COLO668 (cell line): ENCODE measurements at regions not wholly inside any gene's neighbourhood (a gene's known extent, or its start where the extent isn't known, plus 50 kb on each side); places are given as distances from the start of the nearest gene placed in this dataset.
"Not testable (repeated sequence)": the region's sequence is repeated elsewhere in the genome, so short reads cannot be mapped to it uniquely, and the experiment has no call there.

Experiments
- DNase-seq: peaks from one replicate; lab custom pipeline; 2025; ENCODE audit not compliant: unreplicated experiment; lab: John Stamatoyannopoulos, UW

DNA sequence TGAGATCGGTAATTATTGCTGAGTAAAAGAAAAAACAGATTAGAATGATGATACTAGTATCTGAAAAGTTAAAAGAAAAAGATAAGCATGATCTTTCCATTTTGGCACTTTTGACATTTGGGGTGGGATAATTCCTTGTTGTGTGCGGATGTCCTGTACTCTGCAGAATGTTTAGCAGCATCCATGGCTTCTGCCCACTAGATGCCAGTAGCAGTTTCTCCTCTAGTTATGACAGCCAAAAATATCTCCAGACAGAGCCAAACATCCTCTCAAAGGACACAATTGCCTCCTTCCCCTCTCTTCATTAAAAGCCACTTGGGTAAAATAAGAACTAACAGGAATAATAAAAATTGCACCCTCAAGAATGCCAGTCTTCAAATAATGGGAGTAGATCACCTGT is 468.8 kb upstream of the GRM7 start:
- DNase-seq = no peak

DNA sequence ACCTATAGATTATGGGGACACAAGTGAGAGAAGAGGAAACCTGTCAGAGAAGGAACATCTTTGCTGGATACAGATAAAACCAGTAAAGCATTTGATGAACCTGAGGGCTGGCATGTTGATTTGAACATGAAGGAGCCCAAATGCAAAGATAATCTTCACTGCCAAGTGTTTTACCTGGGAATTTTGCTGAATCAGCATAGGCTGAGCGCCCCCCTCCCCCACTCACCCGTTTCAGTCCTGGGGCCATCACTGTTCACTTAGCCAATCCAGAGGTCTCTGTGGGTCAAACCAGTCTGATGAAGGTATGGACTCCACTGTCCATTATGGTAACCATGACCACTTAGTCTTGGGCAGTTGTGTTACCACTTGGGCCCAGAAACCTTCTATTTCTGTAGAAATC is 466.0 kb upstream of the GRM7 start:
- no peak for DNase-seq

DNA sequence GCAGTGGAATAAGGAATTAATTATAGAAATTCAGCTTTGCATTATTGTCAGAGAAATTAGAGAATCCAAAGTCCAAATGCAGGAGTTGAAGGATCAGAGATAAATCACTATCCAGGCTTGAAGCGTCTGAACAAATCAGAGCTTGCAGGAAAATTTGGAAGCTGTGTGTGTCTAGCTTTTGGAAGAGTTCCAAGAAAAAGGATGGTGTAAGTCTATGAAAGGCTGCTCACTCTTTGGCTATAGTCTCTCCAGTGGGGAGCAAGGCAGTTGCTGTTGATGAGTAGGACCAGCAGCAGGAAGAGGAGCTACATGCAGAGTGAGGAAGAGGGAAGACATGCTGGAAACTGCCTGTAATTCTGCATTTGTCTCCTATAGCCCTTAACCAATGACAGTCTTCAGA is 464.3 kb upstream of the GRM7 start:
- no peak for DNase-seq

DNA sequence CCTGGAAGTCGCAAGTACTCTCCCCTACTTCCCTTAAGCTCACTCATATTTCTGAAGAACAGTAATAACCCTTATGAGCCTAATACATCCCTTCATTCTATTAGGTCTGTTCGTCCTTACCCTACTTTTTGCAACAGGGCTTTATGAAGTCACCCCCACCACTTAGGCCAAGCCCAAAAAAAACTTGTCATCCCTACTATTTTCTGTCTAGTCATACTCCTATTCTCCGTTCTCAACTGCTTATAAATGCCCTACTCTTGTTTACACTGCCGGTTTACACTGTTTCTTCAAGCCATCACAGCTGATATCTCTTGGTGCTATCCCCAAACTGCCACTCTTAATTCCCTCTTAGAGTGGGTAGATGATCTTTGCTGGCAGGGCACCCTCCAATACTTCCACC is 458.2 kb upstream of the GRM7 start:
- DNase-seq = not testable (repeated sequence)

DNA sequence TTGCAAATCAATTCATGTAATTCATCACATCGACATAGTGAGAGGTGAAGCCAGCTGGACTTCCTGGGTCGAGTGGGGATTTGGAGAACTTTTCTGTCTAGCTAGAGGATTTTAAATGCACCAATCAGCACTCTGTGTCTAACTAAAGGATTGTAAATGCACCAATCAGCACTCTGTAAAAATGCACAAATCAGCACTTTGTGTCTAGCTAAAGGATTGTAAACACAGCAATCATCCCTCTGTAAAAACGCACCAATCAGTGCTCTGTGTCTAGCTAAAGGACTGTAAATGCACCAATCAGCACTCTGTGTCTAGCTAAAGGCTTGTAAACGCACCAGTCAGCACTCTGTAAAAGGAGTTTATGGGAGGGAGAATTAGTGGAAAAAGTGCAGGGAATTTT is 454.0 kb upstream of the GRM7 start:
- not testable (repeated sequence) for DNase-seq

DNA sequence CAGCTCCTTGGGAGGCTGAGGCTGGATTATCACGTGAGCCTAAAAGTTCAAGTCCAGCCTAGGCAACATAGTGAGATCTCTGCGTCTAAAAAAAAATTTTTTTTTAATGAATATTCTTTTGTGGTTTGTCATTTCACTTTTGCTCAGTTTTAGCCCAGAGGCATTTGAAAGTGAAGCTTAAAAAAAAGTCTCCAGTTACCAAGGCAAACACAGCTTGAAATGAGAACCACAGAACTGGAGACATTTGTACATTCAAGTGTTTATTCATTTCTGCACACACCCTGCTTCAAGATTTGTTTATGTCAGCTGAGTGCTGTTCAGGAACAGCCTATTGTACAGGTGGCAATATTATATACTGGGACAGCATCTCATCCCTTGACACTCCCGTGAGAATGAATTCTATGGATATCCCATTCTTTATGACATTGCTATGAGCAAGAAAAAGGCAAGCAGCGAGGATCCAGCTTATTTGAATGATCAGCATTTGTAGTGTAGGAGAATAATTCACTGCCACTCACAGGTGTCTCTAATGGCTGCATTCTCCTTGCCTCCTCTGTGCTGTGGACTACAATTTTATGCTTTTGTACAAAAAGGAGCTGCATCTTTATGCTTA is 444.8 kb upstream of the GRM7 start:
- no peak for DNase-seq

DNA sequence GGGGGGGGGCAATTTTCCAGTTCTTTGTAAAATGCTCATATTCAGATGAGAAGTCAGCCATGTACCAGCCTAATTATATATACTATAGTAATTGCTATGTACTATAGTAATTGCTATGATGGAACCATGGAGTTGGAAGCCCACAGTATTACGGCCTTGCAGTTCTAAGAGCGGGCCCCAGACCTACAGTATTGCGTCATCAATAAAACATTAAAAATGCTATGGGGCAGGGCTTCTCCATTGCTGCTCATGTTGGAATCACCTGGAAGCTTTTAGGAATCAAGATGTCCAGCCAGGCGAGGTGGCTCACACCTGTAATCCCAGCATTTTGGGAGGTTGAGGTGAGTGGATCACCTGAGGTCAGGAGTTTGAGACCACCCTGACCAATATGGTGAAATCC is 443.7 kb upstream of the GRM7 start:
- DNase-seq = no peak

DNA sequence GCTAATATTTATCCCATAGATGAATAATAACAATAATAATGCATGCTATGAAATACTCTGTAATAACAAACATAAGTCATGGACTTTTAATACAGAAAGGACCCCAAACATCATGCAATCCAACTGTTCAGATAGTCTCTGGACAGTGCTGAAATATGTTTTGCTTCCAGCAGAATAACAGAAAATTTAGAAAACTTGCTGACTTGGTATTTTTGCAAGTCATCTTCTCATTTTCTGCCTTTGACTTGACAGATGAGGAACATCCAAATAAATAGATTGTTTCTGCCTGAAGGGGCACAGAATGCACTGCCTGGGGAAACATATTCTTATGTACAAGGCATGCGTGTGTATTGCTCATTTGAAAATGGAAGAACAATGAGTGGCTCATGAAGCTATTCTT is 442.4 kb upstream of the GRM7 start:
- no peak for DNase-seq

DNA sequence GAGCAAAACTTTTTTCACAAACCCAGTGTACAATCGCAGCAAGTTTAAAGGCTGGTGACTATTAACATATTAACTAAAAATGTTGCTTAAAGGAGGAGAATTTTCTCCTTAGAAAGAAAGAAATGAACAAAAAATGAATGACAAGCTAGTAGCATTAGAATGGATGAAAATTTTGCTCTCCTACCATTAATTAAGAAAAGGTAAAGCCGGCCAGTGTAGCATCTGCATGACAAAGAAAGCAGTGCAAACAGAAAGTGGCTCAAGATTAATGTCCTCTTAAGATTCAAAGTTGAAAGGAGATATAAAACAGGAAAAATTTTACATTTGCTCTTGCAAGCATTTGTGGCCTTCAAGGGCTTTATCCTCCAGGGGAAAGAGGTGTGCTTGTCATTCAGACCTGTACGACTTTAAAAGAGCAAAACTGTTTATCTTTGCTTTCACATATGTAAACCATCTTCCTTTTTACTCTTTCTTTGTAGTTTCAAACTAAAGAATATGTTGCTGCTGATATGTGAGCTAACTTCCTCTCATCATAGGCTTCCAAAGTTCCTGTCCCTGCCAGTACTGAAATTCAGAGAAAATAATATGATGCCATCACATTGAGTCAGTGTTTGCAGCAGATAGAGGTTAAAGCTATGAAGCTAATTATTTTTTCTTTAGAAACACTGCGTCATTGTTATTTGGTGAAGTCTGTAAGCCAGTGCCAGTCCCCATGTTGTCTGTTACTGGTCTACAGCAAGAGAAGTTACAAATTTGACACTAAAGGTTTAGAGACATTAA is 439.1 kb upstream of the GRM7 start:
- DNase-seq = no peak

DNA sequence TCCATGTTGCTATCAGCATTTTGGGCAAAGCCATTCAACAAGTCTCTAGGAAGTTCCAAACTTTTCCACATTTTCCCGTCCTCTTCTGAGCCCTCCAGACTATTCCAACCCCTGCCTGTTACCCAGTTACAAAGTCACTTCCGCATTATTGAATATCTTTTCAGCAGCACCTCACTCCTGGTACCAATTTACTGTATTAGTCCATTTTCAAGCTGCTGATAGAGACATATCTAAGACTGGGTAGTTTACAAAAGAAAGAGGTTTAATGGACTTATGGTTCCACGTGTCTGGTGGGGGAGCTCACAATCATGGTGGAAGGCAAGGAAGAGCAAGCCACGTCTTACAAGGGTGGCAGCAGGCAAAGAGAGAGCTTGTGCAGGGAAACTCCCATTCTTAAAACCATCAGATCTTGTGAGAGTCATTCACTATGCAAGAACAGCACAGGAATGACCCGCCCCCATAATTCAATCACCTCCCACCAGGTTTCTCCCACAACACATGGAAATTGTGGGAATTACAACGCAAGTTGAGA is 435.6 kb upstream of the GRM7 start:
- DNase-seq = no peak

DNA sequence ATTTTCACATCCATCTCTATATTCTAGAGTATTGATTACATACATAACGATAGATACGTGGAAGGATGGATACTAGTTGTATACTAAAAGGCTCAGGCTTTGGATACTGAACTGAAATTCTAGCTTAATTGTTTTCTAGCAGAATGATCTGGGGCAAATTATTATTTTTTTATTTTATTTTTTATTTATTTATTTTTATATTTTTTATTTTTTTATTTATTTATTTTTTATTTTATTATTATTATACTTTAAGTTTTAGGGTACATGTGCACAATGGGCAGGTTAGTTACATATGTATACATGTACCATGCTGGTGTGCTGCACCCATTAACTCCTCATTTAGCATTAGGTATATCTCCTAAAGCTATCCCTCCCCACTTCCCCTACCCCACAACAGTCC is 432.6 kb upstream of the GRM7 start:
- DNase-seq = not testable (repeated sequence)

DNA sequence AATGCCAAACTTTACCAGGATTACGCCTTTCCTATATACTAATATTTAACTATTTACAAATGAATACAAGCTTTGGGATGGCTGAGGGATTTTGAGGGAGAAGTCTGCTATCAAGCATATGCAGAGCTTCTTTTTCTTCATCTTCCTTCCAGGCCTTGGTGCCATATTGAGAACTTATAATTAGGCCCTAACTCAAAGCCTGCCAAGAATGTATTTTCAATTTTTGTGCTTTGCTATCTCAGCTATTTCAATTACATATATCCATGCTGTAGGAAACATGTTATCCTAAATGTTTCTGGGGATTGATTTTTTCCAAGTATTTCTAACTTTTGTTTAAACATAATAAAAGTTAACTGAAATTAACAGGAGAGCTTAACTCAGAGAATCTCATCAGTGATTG is 425.0 kb upstream of the GRM7 start:
- no peak for DNase-seq

DNA sequence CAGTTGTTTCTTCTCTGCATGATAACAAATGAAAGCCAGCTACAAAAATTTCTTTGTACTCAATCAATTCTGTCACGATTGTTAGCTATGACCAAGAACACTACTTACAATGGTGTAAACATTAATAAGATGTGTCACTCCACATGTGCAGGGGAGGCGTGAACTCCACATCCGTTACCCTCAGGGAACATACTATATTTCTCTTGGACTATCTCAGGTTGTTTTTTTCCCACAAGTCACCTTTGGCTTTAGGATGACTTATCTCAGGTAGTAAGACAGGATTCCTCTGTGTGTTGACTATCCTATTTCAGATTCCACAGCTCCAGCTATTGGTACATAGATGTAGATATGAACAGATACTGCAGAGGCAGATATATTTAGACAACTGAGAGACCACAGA is 423.3 kb upstream of the GRM7 start:
- no peak for DNase-seq

DNA sequence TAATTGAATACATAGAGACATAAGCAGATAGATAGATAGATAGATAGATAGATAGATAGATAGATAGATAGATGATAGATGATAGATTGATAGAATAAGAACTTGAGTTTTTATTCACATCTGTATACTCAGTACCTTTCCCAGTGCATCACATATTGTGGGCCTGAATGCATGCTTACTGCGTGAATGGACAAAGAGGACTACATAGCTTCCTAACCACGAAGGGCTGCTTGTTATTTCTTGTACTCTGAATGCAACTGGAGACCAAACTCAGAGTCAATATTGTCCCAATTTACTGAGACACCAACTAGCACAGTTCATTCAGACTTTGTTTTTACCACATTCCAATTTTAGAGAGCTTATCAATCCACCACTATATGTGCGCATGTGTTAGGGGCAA is 422.9 kb upstream of the GRM7 start:
- no peak for DNase-seq

DNA sequence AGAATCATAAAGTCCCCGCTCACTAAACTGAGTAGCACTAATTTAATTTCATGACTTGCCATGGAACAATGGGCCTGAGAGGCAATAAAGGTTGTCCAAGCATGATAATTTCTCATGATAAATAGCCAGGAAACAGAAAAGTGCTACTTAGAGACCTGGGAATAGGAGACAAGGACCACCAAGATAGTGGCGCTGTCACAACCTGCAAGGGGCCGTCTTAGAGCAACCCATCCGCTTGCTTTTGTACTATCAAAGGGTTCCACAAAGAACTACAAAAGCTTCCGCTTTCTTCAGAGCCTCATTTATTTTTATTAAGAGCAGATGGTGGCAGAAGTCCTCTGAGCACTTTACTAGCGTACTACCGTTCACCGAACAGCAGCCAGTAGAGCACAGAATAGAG is 421.7 kb upstream of the GRM7 start:
- no peak for DNase-seq

DNA sequence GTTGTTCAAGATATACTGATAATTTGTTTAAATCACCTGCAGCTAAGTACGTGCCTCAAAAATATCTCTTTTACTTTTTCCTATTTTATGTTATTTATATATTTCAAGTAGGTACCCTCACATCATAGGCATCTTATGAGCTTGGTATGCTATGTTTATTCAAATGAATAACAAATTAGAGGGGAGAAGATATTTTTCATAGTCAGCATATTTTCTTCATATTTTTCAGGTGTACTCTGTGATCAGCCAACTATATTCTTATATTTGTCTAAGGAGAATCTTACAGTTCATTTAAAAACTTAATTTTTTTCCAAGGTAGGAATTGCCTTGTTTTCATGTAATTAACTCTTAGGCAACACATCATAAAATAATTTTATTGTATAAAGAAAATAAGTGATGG is 421.1 kb upstream of the GRM7 start:
- no peak for DNase-seq

DNA sequence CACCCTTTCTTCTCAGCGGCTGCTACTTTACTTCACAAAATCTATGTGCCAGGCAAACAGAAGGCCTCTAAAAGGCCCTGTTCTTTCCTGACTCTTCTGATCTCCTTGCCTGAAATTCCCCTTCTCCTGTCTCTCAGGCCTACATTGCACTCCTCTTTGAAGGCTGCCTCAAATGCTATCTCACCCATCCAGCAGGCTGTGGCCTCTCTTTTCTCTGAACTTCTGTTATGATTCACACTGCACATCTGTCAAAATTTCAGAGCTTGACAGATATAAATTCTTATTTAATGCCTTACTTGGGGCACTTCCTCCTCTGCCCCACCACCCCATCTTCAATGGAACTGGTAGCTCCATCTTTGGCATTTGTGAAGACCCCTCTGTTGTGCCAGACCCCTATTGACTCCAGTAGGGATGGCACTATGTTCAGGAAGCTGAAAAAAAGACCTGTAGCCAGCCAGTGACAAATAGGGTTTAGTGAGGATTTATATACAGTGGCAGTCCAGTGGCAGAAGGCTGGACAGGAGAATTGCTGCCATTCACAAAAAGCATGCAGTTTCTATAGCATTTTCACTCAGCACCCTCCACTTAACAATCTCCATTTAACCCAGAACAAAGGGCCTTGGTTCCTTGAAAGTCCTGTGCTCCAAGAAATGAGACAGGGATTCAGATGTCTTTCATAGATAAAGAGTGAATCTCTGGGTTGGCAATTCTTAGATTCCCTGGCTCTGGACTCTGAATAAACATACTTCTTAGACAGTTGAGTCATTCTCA is 415.8 kb upstream of the GRM7 start:
- no peak for DNase-seq

DNA sequence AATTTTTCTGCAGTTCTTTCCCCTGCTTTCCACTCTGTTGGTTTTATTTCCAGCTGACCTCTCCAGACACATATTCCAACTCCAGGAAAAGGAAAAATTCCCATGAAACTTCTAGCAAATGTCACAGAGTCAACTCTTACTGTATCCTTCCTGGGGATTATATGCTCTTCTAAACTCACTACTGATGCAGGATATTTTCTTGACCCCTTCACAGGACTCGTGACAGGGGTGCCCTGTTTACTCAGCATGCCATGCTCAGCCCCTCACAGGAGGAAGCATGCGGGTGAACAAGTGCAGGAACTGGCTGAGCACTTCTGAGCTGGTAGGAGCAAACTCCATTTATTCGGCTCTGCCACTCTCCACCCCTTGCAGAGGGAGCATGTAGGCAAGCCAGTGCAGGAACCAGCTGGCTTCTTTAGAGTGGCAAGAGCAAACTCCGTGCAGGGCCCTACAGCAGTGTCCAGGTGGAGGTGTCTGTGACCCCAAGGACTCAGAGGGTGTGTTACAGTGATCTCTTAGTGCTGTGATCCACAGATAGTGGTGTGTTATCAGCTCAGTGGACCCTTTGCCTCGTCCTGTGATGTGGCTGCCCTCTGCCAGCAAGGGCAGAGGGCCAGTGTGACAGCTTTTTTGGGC is 413.6 kb upstream of the GRM7 start:
- no peak for DNase-seq

DNA sequence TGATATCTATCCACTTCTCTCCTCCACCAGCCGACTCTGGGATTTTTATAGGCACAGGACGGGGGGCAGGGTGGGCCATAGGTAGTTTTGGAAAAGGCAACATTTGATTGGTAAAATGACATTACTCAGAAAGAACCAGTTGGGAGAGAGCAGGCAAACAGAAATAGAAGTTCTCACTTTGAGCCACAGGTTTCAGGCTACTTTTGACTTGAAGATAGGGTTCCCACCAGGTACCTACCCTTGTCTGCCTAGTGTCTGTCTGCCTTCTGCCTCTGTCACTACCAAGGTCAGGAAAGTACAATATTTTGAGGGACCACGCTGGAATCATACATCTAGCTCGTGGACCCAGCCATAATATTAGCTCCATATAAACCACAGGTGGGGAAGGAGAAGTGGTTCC is 412.9 kb upstream of the GRM7 start:
- DNase-seq = no peak

DNA sequence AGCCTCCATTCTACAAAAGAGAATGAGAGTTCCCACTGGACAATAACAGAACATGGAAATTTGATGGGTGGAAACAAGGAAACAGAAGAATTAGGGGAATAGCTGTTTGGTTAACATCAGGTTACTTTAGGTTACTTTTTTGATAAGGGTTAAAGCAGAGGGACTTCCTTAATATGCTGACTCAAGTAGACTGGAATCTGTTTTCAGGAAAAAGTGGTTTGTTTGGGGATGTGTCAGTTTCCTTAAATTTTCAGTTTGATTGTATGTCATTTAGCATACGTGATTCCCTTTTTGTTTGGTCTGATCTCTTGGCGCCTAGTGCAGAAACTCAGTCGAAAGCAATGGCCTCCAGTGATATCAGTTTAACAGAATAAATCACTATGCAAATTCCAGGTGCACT is 411.8 kb upstream of the GRM7 start:
- no peak for DNase-seq

DNA sequence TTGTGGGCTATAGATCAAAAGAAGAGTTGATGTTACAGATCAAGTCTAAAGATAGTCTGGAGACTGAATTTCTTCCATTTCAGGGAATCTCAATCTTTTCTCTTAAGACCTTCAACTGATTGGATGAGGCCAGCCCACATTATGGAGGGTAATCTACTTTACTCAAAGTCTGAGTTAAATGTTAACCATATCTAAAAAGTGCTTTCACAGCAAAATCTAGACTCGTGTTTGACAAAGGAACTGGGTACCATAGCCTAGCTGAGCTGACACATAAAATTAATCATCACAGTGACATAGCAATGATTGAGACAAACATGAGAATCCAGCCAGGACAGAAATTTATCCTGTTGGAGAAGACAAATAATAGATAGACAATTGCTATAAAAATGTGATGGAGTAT is 407.9 kb upstream of the GRM7 start:
- no peak for DNase-seq

DNA sequence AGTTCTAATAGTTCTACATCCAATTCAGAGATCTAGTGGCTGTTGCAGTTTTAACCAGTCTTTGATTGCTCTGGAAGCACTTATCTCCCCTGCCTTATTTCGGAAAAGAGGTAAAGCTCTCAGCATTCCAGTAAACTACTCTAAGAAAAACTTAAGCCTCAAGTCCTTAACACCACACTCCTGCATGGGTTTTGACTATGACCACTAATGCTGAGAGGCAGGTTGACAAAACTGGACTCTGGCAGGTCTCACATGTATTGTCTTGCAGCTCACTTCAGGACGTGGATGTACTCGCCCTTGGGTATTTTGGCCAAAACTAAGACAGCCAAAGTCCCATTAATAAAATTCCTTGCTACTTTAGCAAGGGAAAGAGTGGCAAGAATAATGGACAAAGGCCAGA is 405.9 kb upstream of the GRM7 start:
- DNase-seq = no peak
